Small intestine (tissue), 7 donors: ENCODE measurements at regions not wholly inside any gene's neighbourhood (a gene's known extent, or its start where the extent isn't known, plus 50 kb on each side); places are given as distances from the start of the nearest gene placed in this dataset.

ENCODE experiments used
- DNase-seq, 2 donors: peaks; one replicate each; pipeline versions ENCODE4 v3.0.0 to v3.0.0-alpha.2; 2013
- FAIRE-seq: peaks from 2 replicates; lab custom pipeline; 2012; peaks lifted over from hg19 to GRCh38; lab: Jason Lieb, UNC
- H3K27ac ChIP-seq, 3 donors: one replicate each; pipeline ENCODE4 v1.5.1; 2013; ENCODE audit warnings: low read length in 2 of 3, mild to moderate bottlenecking in 2 of 3, control low read depth in 1 of 3, inconsistent platforms in 1 of 3, low read depth in 1 of 3, moderate library complexity in 1 of 3
- H3K27me3 ChIP-seq, 3 donors: one replicate each; pipeline ENCODE4 v1.6.1; 2013; ENCODE audit warnings: low read length in 3 of 3, inconsistent platforms in 1 of 3; ENCODE audit not compliant: control insufficient read depth in 3 of 3, insufficient read depth in 3 of 3
- H3K36me3 ChIP-seq, 3 donors: one replicate each; pipeline ENCODE4 v1.6.1; 2013; ENCODE audit warnings: low read length in 3 of 3, inconsistent platforms in 1 of 3, low read depth in 1 of 3, mild to moderate bottlenecking in 1 of 3, moderate library complexity in 1 of 3; ENCODE audit not compliant: control insufficient read depth in 3 of 3, insufficient read depth in 2 of 3
- H3K4me1 ChIP-seq, 3 donors: one replicate each; pipeline ENCODE4 v1.6.1; 2013; ENCODE audit warnings: low read length in 2 of 3, inconsistent platforms in 1 of 3, low read depth in 1 of 3, mild to moderate bottlenecking in 1 of 3, moderate library complexity in 1 of 3; ENCODE audit not compliant: control insufficient read depth in 3 of 3, insufficient read depth in 2 of 3
- H3K4me3 ChIP-seq, 3 donors: one replicate each; pipeline ENCODE4 v1.5.1; 2013; ENCODE audit warnings: low read length in 3 of 3, control low read depth in 1 of 3, inconsistent platforms in 1 of 3, low read depth in 1 of 3, mild to moderate bottlenecking in 1 of 3, moderate library complexity in 1 of 3
- H3K9me3 ChIP-seq, 2 donors: one replicate each; pipeline ENCODE4 v1.6.1; 2013; ENCODE audit warnings: low read depth in 1 of 2, low read length in 1 of 2; ENCODE audit not compliant: control insufficient read depth in 2 of 2, insufficient read depth in 1 of 2
- WGBS, 3 donors: extraction: QIAGEN DNeasy Blood & Tissue Kit; methylation state at CpG; one replicate each; pipeline ENCODE4 v1.1.7; 2013; 5-methylcytosine and 5-hydroxymethylcytosine counted together
- donor health status: healthy with polysubstance abuse.
- donor health status: control.
- donor health status: control.
- donor health status: Bipolar disorder and iron deficiency.
- donor health status: healthy.

DNA sequence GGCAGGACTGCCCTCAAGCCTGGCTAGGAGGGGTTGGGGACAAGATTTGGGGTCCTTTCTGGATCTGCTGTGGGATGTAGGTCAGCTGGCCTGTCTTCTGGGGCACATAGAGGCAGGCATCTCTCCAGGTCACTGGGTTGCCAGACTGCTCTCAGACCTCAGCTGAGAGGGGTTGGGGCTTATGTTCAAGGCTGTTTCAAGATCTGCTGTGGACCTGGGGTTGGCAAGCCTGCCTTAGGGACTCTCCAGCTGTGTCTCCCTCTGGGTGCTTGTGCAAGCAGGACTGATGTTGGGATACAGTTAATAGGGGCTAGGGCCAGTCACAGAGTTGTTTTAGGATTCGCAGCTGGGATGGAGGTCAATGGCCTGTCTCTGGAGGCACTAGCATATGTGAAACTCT, 363.0 kb upstream of the ST6GAL2 start:
- FAIRE-seq: no peak
- WGBS, 3 donors: 84 to 95% (median 93%) methylated on average over 1 of the region's 1 CpG

DNA sequence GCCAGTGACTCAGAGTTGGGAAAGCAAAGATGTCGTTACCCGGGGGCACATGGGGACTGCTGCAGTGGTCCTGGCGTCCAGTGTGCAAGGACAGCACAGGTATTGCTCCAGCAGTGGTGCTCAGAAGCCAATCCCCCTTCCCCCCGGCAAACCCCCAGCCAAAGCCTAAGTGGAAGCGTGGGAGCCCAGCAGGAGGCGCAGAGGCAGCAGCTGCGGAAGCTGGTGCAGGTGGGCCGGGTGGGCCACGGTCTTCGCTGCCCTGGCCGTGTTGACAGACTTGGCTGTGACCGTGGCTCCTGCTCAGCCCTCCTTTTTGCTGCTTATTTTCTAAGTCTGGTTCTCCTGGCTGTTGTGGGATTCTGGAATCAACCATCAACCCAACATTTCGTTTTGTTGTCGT, 369.8 kb upstream of the ST6GAL2 start:
- Histone ChIP-seq H3K36me3 (no peaks in the 10 kb centered on the region), H3K9me3 (no peaks in the 10 kb centered on the region), H3K27ac (no peak overlapping the region), H3K27me3 (no peaks in the 10 kb centered on the region), H3K4me1 (no peaks in the 10 kb centered on the region), H3K4me3 (no peak overlapping the region)
- DNase-seq (no peak), FAIRE-seq (no peak)
- 85 to 92% (median 89%) methylated on average over 14 of the region's 14 CpGs for WGBS, 3 donors

More for the DNA sequence above, 363.0 kb upstream of the ST6GAL2 start:
- no peak for DNase-seq
- no peak overlapping the region for H3K27ac ChIP-seq
- no peak overlapping the region for H3K4me3 ChIP-seq
- H3K9me3 ChIP-seq: no peaks in the 10 kb centered on the region
- no peaks in the 10 kb centered on the region for H3K36me3 ChIP-seq
- H3K4me1 ChIP-seq: no peaks in the 10 kb centered on the region
- H3K27me3 ChIP-seq: no peaks in the 10 kb centered on the region

DNA sequence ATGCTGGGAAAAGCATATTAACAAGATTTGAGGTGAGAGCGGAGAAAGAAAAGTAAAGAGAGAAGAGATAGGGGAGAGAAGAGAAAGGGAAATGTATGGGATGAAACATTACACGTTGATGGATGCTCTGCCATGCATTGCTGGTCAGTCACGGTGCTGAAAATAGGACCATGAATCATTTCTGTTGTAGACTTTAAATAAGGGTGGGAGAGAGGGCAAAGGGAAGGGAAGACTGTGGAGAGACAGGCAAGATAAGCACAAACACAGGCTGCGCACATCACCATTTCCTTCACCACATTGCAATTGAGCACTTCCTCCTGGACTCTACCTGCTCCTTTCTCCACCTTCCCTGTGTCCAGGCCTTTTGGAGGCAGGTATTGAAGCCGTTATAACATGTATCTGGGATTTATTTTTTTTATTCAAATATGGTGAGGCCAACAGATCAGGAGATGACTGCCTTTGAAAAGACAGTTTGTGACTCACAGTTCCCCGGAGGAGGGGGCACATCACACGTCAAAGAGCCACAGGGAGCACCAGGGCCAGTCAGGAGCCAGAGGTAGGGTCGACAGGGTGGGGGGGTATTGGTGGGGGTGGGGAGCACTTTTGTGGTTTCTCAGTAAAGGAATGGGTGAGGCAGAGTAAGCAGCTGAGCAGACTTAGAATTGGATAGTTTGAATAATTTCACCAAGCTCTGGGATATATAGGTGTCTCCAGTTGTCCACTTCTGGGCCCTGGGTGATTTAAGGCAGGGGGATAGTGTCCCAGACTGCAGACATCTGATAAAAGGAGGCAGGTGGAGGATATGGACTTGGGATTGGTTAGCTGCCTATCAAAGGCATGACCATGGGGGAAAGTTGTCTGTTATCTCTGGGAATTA, 372.8 kb upstream of the ST6GAL2 start:
- Histone ChIP-seq H3K4me1 (no peaks in the 10 kb centered on the region), H3K27ac (no peak overlapping the region), H3K9me3 (no peaks in the 10 kb centered on the region), H3K4me3 (no peak overlapping the region), H3K27me3 (no peaks in the 10 kb centered on the region), H3K36me3 (no peaks in the 10 kb centered on the region)
- DNase-seq (no peak), FAIRE-seq (no peak)
- WGBS, 3 donors: 49 to 60% (median 55%) methylated on average over 8 of the region's 8 CpGs

DNA sequence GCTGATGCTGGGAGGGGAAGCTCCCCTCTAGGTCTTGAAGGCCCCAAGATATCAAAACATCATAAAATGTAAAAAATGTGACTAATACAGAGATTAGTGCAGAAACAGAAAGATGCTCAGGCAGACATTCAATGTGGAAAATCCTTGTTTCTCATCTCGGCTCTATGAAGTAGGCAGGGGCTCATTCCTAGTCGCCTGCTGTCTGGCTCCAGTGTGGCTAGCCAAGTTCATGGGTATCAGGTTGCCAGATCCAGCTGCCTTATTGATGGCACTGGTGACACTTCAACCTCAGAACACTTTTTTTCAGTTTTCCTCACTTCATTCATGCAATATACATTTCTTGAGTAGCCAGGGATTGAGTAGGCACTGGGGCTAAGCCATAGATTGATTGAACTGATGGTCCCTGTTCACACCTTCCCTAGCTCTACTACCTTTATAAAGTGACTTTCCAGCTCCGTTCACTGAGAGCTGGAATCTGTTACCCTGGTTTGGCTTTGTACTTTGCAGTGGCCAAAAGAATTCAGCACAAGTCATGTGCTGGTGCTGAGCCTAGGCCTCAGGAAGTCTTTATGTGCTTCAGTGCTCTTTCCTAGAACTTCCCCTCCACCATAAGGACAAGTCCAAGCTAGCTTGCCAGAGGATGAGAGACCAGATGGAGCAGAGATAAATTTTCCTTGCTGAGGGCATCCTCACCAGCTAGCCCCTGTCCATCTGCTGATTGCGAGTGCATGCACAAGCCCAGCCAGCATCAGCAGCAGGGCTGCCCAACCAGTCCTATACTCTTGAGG, 373.6 kb upstream of the ST6GAL2 start:
- Histone ChIP-seq H3K4me1 (no peaks in the 10 kb centered on the region), H3K9me3 (no peaks in the 10 kb centered on the region), H3K27me3 (no peaks in the 10 kb centered on the region), H3K36me3 (no peaks in the 10 kb centered on the region), H3K27ac (no peak overlapping the region), H3K4me3 (no peak overlapping the region)
- WGBS, 3 donors: 73 to 87% (median 81%) methylated on average over 4 of the region's 4 CpGs
- FAIRE-seq (no peak), DNase-seq (no peak)

DNA sequence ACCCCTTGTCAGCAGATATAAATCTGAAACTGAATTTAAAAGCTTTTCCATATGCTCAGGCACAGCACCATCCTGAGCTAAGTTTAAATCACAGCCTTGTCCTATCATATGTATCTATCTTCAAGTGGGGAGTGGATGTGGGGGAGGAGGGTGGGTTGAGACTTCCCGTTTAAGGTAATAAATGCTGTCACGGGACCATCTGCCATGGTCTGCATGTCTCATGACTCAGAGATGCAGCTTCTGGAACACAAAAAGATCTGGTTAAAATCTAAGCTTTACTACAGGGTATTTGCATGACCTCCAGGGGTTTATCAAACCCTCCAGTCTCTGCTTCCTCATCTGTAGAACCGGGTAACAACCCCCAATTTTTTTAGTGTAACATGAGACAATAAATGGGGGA, 377.7 kb upstream of the ST6GAL2 start:
- Histone ChIP-seq H3K36me3 (no peaks in the 10 kb centered on the region), H3K27me3 (no peaks in the 10 kb centered on the region), H3K4me1 (no peaks in the 10 kb centered on the region), H3K27ac (no peak overlapping the region), H3K9me3 (no peaks in the 10 kb centered on the region), H3K4me3 (no peak overlapping the region)
- FAIRE-seq (no peak), DNase-seq (no peak)
- 59 to 67% (median 62%) methylated on average over 3 of the region's 3 CpGs for WGBS, 3 donors

DNA sequence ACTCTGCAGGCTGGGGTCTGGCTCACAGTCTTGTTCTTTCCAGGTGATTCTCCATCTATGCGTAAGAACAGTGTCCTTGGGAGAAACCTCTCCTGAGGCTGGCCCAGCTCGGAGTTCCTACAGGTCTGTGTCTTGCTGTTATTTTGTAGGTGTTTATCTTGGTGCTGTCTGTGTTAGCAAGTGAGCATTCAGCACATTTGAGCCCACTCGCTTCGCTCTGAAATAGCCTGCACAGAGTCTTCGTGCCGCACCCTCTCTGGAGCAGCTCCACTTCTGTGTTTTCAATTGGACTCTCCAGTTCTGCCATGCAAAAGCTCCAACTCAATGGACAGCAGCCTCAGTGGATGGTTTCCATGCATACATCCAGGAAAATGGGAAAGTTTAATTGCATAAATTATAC, 378.2 kb upstream of the ST6GAL2 start:
- FAIRE-seq: no peak
- Histone ChIP-seq H3K4me1 (no peaks in the 10 kb centered on the region), H3K36me3 (no peaks in the 10 kb centered on the region), H3K27ac (no peak overlapping the region), H3K9me3 (no peaks in the 10 kb centered on the region), H3K27me3 (no peaks in the 10 kb centered on the region), H3K4me3 (no peak overlapping the region)
- 86 to 93% (median 91%) methylated on average over 6 of the region's 6 CpGs for WGBS, 3 donors
- DNase-seq: no peak

DNA sequence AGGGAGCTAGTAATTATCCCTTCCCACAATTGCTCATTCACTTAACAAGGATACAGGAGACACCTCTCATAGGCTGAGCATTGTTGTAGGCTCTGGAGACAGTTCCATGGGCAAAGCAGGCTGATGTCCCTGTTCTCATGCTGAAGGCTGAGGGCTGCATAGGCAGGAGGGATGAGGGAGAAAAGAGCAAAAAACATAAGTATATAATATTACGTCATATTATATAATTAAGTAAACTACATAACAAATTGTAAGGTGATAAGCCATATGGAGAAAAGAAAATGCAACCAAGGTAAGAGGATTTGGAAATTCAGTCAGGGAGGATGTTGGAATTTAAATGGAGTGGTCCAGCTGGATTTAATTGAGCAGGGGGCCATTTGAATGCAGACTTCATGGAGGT, 380.6 kb upstream of the ST6GAL2 start:
- H3K4me3 ChIP-seq: no peak overlapping the region
- H3K4me1 ChIP-seq: no peaks in the 10 kb centered on the region
- FAIRE-seq (no peak), DNase-seq (no peak)
- H3K36me3 ChIP-seq: no peaks in the 10 kb centered on the region
- whole genome bisulfite sequencing, 3 donors: 77 to 96% (median 95%) methylated on average over 1 of the region's 1 CpG
- H3K9me3 ChIP-seq: no peaks in the 10 kb centered on the region
- H3K27ac ChIP-seq: no peak overlapping the region
- no peaks in the 10 kb centered on the region for H3K27me3 ChIP-seq

DNA sequence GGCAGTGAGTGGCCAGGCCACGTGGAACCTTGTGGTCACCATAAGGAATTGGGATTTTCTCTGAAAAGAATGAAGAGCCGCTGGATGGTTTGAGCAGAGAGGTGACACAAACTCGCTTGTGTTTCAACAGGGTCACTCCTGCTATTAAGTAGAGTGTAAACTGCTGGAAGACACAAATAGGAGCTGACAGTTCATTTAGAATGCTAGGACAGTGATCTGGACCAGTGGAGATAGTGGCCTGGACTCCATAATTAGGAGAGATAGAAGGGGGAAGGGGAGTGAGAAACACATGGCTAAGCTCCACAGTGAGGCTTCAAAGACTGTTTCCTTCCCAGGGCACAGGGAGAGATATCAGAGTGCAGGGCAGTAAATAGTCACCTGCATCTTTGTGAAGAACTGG, 381.1 kb upstream of the ST6GAL2 start:
- FAIRE-seq (no peak), DNase-seq (no peak)
- Histone ChIP-seq H3K27me3 (no peaks in the 10 kb centered on the region), H3K27ac (no peak overlapping the region), H3K9me3 (no peaks in the 10 kb centered on the region), H3K4me1 (no peaks in the 10 kb centered on the region), H3K4me3 (no peak overlapping the region), H3K36me3 (no peaks in the 10 kb centered on the region)
- WGBS, 3 donors: 55 to 76% (median 62%) methylated on average over 3 of the region's 3 CpGs
